PC-3 (cell line): ENCODE measurements at regions not wholly inside any gene's neighbourhood (a gene's known extent, or its start where the extent isn't known, plus 50 kb on each side); places are given as distances from the start of the nearest gene placed in this dataset.
"Not testable (repeated sequence)": the region's sequence is repeated elsewhere in the genome, so short reads cannot be mapped to it uniquely, and the experiment has no call there.

Source experiments
- ATAC-seq: fragments of 200-7000 bp; cut with Tn5 transposase; 2 replicates; pipeline ENCODE4 v1.9.1; 2020; ENCODE audit warnings: mild to moderate bottlenecking, moderate library complexity
- BruUV-seq: library from RNA; stranded (reverse); fragments of 400-500 nt; replicated peaks from 2 replicates; lab custom pipeline; 2021; lab: Mats Ljungman, UMichigan
- CTCF ChIA-PET: fragments of 300-600 bp; sonication (Branson Sonifier 250); formaldehyde crosslinking; loops from one replicate; lab custom pipeline; 2022; ENCODE audit warnings: antibody characterized with exemption; lab: Charles Lee
- POLR2A ChIA-PET: fragments of 300-600 bp; sonication (Branson Sonifier 250); formaldehyde crosslinking; loops from one replicate; lab custom pipeline; 2022; ENCODE audit warnings: antibody characterized with exemption; ENCODE audit not compliant: unreplicated experiment; lab: Charles Lee
- DNase-seq: peaks from one replicate; pipeline ENCODE4 v3.0.0-alpha.2; 2015
- H2AFZ ChIP-seq: fragments of 300-600 bp; sonication (generic); 2 replicates; pipeline ENCODE4 v1.6.0; 2016; ENCODE audit warnings: antibody characterized with exemption, low read length
- H3F3A ChIP-seq: fragments of 300-600 bp; sonication (generic); one replicate; pipeline ENCODE4 v1.6.0; 2017; ENCODE audit warnings: antibody characterized with exemption, low read length, control low read depth, mild to moderate bottlenecking; ENCODE audit not compliant: unreplicated experiment
- H3K27ac ChIP-seq: fragments of 300-600 bp; sonication (generic); 2 replicates; pipeline ENCODE4 v1.5.1; 2016; ENCODE audit warnings: mild to moderate bottlenecking, low read length
- H3K27me3 ChIP-seq: fragments of 300-600 bp; sonication (generic); 2 replicates; pipeline ENCODE4 v1.6.1; 2016; ENCODE audit warnings: low read length, mixed read lengths
- H3K36me3 ChIP-seq: fragments of 300-600 bp; sonication (generic); 2 replicates; pipeline ENCODE4 v1.6.1; 2016; ENCODE audit warnings: low read depth, mixed run types, low read length, mixed read lengths
- H3K4me1 ChIP-seq: fragments of 300-600 bp; sonication (generic); 2 replicates; pipeline ENCODE4 v1.5.1; 2016; ENCODE audit warnings: low read length; ENCODE audit not compliant: insufficient read depth
- H3K4me2 ChIP-seq: fragments of 300-600 bp; sonication (generic); 2 replicates; pipeline ENCODE4 v1.6.0; 2016; ENCODE audit warnings: low read length
- H3K4me3 ChIP-seq: fragments of 300-600 bp; sonication (generic); 2 replicates; pipeline ENCODE4 v1.5.1; 2016; ENCODE audit warnings: mild to moderate bottlenecking, low read length, mixed read lengths
- H3K79me2 ChIP-seq: fragments of 300-600 bp; sonication (generic); 2 replicates; pipeline ENCODE4 v1.6.1; 2017; ENCODE audit warnings: low read length, mixed read lengths
- H3K9ac ChIP-seq: fragments of 300-600 bp; sonication (generic); 2 replicates; pipeline ENCODE4 v1.6.0; 2016; ENCODE audit warnings: mild to moderate bottlenecking, low read length
- H3K9me2 ChIP-seq: fragments of 300-600 bp; sonication (generic); replicated peaks from 2 replicates; pipeline ENCODE4 v1.6.1; 2016; ENCODE audit warnings: mixed run types, low read length, mixed read lengths
- H3K9me3 ChIP-seq: fragments of 300-600 bp; sonication (generic); 2 replicates; pipeline ENCODE4 v1.6.1; 2016; ENCODE audit warnings: low read length, mixed read lengths
- H4K20me1 ChIP-seq: fragments of 300-600 bp; sonication (generic); 2 replicates; pipeline ENCODE4 v1.6.1; 2016; ENCODE audit warnings: low read length, mixed read lengths
- EZH2 ChIP-seq: fragments of 300-600 bp; sonication (generic); IDR thresholded peaks from one replicate; pipeline ENCODE4 v1.6.1; 2017; ENCODE audit warnings: antibody characterized with exemption, mild to moderate bottlenecking, low read length; ENCODE audit not compliant: unreplicated experiment
- EZH2phosphoT487 ChIP-seq: fragments of 300-600 bp; sonication (generic); IDR thresholded peaks from 2 replicates; pipeline ENCODE4 v1.6.1; 2018; ENCODE audit warnings: mild to moderate bottlenecking, antibody characterized with exemption, low read length, borderline replicate concordance
- intact Hi-C: fragments of 100-400 bp; cut with micrococcal nuclease; formaldehyde crosslinking; loops from 2 replicates; pipeline ENCODE4 v1.9.0; 2023
- TF ChIP-seq, protein P1 (sequence below): fragments of 300-600 bp; sonication (generic); conservative IDR thresholded peaks from 2 replicates; pipeline ENCODE4 v1.5.1; 2017; ENCODE audit warnings: antibody characterized with exemption, low read depth, mild to moderate bottlenecking, low read length

DNA sequence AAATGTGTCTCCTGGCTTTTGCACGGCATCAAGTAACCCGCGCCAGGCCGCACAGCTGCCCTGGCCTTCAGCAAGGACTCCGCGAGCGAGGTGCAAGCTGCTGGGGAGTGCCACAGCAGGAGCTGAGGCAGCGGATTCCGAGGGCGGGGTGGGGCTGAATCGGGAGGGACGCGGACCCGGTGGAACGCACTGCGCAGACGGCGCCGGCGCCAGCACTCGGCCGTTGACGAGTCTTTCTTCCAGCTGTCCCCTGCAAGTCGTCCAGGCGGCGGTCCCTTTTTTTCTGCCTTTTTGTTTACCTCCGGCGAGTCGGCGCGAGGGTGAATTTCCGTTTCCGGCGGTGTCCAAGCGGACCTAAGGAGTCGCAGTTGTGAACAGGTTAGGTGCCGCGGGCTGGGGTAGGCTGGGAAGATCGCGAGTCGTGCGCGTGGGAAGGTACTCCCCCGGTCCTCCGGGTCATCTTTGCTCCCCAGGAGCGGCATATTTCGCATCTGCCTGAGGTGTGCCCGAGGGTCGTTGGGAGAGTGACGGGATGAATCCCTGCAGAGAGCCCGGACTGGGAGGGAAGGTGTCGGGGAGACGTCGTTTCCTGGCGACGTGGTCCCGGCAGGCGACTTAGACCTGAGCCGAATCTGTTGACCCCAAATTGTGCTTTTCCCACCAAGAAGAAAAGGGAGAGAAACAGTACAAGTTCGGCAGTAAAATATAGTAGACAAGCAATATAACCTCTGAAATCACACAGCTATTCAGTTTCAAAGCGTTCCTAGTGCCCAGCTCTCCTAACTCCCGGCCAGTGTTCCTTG lies 124.5 kb upstream of the PTPN20 start:
- H3K9ac ChIP-seq = peak overlapping the region; percentile 78
- H3K9me3 ChIP-seq, H3K9me2 ChIP-seq, CTCF ChIA-PET, H3K4me1 ChIP-seq, H4K20me1 ChIP-seq, intact Hi-C loops, H3K36me3 ChIP-seq, POLR2A ChIA-PET, H3K79me2 ChIP-seq, H3K27me3 ChIP-seq, H3F3A ChIP-seq: not testable (repeated sequence)
- BruUV-seq = TSS peak; percentile 81
- peak overlapping the region; percentile 66 for H3K4me2 ChIP-seq
- peak overlapping the region; percentile 73 for H3K4me3 ChIP-seq
- peak; percentile 80 for ATAC-seq
- peak overlapping the region; percentile 58 for H3K27ac ChIP-seq
- peak; percentile 68 for DNase-seq
- H2AFZ ChIP-seq = peak overlapping the region; percentile 69

DNA sequence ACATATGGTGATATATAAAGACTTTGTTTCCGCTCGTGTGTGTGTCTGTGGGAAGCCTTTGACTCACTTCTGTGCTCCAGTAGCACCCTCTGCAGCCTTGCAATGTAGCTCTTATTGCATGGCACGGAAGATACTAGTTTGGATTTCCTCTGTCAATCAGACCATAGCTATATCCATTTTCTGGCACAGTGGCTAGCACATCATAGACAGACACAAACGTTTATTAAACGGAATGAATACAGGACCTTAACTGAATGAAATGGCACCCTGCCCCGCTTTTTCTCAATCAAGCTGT lies 124.0 kb upstream of the PTPN20 start:
- no peaks in the 10 kb centered on the region for H3K9me2 ChIP-seq
- no peaks in the 10 kb centered on the region for H3K27me3 ChIP-seq
- H3K9me3 ChIP-seq = no peaks in the 10 kb centered on the region
- no peaks in the 10 kb centered on the region for H3K36me3 ChIP-seq
- BruUV-seq = no TSS peak
- peak overlapping the region; percentile 73 for H3K4me3 ChIP-seq
- peak overlapping the region; percentile 78 for H3K9ac ChIP-seq
- no peaks in the 10 kb centered on the region for H3K4me1 ChIP-seq
- H3K79me2 ChIP-seq = no peaks in the 10 kb centered on the region
- peak overlapping the region; percentile 58 for H3K27ac ChIP-seq
- no peaks in the 10 kb centered on the region for H3F3A ChIP-seq
- DNase-seq (peak; percentile 46), ATAC-seq (peak; percentile 68)
- H3K4me2 ChIP-seq = peak overlapping the region; percentile 66
- ChIA-PET CTCF (no interaction called here), POLR2A (no interaction called here)
- TF ChIP-seq, protein P1, sequence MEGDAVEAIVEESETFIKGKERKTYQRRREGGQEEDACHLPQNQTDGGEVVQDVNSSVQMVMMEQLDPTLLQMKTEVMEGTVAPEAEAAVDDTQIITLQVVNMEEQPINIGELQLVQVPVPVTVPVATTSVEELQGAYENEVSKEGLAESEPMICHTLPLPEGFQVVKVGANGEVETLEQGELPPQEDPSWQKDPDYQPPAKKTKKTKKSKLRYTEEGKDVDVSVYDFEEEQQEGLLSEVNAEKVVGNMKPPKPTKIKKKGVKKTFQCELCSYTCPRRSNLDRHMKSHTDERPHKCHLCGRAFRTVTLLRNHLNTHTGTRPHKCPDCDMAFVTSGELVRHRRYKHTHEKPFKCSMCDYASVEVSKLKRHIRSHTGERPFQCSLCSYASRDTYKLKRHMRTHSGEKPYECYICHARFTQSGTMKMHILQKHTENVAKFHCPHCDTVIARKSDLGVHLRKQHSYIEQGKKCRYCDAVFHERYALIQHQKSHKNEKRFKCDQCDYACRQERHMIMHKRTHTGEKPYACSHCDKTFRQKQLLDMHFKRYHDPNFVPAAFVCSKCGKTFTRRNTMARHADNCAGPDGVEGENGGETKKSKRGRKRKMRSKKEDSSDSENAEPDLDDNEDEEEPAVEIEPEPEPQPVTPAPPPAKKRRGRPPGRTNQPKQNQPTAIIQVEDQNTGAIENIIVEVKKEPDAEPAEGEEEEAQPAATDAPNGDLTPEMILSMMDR = peak; percentile 28; the same call in 1 of the 2 replicates
- TF ChIP-seq EZH2 (no peak), EZH2phosphoT487 (no peak)
- H2AFZ ChIP-seq = peak overlapping the region; percentile 69
- no peaks in the 10 kb centered on the region for H4K20me1 ChIP-seq
- intact Hi-C loops = no loop called here

DNA sequence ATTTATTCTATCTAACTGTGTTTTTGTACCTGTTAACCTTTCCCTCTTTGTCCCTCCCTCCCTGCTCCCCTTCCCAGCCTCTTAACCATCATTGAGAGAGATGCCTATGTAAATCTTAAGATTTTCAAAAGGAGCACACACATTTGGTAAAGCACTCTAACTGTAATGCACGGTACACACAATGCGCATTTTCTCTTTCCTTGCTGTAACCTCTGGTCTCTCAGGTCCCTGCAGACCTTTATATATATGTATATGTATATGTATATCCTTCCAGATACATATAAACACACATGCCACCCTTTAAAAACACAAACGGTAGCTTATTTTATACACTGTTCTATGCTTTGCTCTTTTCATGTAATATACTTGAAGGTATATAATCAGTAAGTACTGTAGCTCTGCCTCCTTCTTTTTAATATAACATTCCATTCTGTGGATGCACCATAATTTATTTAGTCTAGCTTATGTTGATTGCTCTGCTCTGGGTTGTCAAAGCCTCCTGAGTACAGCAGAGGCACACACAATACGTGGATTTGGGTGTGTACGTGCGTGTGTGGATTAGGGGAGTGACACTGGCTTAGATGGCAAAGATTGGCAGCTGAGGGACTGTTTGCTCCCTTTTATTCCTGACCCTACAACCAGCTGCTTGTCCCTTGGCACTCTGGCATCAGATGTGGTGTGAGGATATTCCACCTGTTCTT lies 118.4 kb upstream of the PTPN20 start:
- H3K4me2 ChIP-seq, H3K36me3 ChIP-seq, H3K4me3 ChIP-seq, BruUV-seq, POLR2A ChIA-PET, intact Hi-C loops, H3K9me2 ChIP-seq, H3K27ac ChIP-seq, H3K9ac ChIP-seq, DNase-seq, H2AFZ ChIP-seq, H3K27me3 ChIP-seq, H3K79me2 ChIP-seq, ATAC-seq, H3K9me3 ChIP-seq, H4K20me1 ChIP-seq, H3K4me1 ChIP-seq, CTCF ChIA-PET, H3F3A ChIP-seq: not testable (repeated sequence)

DNA sequence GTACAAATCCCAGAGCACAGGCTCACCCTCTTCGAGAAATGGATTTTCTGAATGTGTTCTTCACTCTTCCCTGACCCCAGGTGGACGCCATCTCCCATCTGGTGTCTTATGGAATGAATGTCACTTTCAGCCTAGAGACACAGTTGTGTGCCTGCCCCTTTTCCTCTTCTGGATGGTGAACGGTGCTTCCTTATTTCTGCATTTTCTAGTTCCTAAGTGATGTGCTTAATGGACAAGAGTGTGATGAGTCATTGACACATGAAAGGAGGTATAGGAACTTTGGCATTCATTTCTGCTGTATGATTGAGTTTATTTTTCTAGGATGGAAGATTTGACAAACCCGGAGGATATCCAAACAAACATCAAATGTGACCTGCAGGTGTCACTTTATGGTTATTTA lies 114.9 kb upstream of the PTPN20 start:
- H3K4me3 ChIP-seq, CTCF ChIA-PET, H3K27ac ChIP-seq, H3K4me2 ChIP-seq, H3K4me1 ChIP-seq, ATAC-seq, H3K79me2 ChIP-seq, H3K9me3 ChIP-seq, H2AFZ ChIP-seq, H4K20me1 ChIP-seq, POLR2A ChIA-PET, H3K36me3 ChIP-seq, intact Hi-C loops, H3K9me2 ChIP-seq, BruUV-seq, H3F3A ChIP-seq, DNase-seq, H3K9ac ChIP-seq, H3K27me3 ChIP-seq: not testable (repeated sequence)

DNA sequence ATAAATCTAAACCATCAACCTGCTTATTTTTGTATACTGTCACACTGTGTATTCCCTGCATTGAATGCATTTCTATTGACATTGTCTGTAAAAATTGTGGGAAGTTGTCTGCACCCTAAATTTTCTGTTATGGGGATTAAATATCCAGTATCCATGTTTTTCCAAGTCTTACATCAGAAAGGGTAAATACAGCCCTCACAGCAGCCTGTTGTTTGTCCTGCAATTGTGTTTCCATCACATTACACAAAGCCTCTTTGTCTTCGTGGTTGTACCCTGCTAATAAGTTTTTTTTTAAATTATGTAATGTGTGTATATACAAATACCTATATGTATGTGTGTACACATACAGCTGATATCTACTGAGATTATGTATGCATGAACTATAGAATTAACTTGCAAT lies 109.2 kb upstream of the PTPN20 start:
- H2AFZ ChIP-seq, H3K9ac ChIP-seq, H3F3A ChIP-seq, H3K9me3 ChIP-seq, intact Hi-C loops, H3K4me2 ChIP-seq, H3K4me1 ChIP-seq, H3K4me3 ChIP-seq, DNase-seq, BruUV-seq, H3K27me3 ChIP-seq, H3K36me3 ChIP-seq, ATAC-seq, H3K27ac ChIP-seq, CTCF ChIA-PET, H4K20me1 ChIP-seq, H3K9me2 ChIP-seq, H3K79me2 ChIP-seq, POLR2A ChIA-PET: not testable (repeated sequence)
